ENCODE measurements at regions not wholly inside any gene's neighbourhood (a gene's known extent, or its start where the extent isn't known, plus 50 kb on each side); places are given as distances from the start of the nearest gene placed in this dataset.

DNA sequence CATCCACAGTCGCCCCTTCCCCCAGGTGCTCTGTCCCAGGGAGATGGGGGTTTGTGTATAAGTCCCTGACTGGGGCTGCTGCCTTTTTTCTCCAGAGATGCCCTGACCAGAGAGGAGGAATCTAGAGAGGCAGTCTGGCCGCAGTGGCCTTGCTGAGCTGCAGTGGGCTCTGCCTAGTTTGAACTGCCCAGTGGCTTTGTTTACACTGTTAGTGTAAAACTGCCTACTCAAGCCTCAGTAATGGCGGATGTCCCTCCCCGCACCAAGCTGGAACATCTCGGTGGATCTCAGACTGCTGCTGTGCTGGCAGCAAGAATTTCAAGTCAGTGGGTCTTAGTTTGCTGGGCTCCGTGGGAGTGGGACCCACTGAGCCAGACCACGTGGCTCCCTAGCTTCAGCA, 102.6 kb upstream of the GIMD1 start:
- TF ChIP-seq FOS (IDR thresholded peaks at IDR 0.05; ENCODE audit: borderline replicate concordance, insufficient read depth, low read length) (no peak), POLR2AphosphoS5 (IDR thresholded peaks at IDR 0.05; ENCODE audit: insufficient read depth, low read depth, low read length) (no peak)
- TF ChIP-seq, protein P1, sequence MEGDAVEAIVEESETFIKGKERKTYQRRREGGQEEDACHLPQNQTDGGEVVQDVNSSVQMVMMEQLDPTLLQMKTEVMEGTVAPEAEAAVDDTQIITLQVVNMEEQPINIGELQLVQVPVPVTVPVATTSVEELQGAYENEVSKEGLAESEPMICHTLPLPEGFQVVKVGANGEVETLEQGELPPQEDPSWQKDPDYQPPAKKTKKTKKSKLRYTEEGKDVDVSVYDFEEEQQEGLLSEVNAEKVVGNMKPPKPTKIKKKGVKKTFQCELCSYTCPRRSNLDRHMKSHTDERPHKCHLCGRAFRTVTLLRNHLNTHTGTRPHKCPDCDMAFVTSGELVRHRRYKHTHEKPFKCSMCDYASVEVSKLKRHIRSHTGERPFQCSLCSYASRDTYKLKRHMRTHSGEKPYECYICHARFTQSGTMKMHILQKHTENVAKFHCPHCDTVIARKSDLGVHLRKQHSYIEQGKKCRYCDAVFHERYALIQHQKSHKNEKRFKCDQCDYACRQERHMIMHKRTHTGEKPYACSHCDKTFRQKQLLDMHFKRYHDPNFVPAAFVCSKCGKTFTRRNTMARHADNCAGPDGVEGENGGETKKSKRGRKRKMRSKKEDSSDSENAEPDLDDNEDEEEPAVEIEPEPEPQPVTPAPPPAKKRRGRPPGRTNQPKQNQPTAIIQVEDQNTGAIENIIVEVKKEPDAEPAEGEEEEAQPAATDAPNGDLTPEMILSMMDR (IDR thresholded peaks at IDR 0.05; ENCODE audit: extremely low read depth in 1 of 2, insufficient read depth in 1 of 2, low read depth in 1 of 2, low read length in 2 of 2): no peak

All from endothelial cell of umbilical vein (primary cell).